ENCODE measurements at regions not wholly inside any gene's neighbourhood (a gene's known extent, or its start where the extent isn't known, plus 50 kb on each side); places are given as distances from the start of the nearest gene placed in this dataset.

DNA sequence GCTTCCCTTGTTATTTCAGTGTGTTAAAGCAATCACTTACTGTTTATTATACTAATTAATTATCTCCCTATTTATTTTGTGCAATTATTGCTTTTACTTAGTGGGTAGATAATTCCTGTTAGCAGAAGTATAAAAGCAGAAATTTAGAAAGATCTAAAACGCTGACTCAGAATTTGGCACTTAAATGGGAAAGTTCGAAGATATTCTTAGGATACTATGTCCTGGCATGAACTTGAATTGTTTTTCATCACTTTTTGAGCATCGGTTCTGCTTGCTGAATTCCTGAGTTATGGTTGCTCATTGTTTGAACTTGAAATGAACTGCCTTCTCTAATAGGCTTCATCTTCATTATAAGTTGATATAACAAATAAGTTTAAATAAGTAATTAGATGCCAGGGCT is 325.4 kb downstream of the JRKL start:
- no peaks in the 10 kb centered on the region for H3K27me3 ChIP-seq (replicated peaks in 1 of 4; ENCODE audit: control extremely low read depth in 1 of 4, control insufficient read depth in 3 of 4, insufficient read depth in 4 of 4, low read length in 3 of 4)
- ATAC-seq (ENCODE audit: low read depth) (no peak), DNase-seq (no peak)
- no peak overlapping the region for H2AFZ ChIP-seq (ENCODE audit: insufficient read depth, low read depth, low read length, poor library complexity, severe bottlenecking)
- intact Hi-C loops (cut with micrococcal nuclease), result no loop called here
- peaks cover 0 to 1% (median 0%) of the 10 kb centered on the region in 3 donors for H3K9me3 ChIP-seq (ENCODE audit: control extremely low read depth in 1 of 3, control insufficient read depth in 2 of 3, insufficient read depth in 1 of 3, low read length in 2 of 3)
- H3K36me3 ChIP-seq (replicated peaks in 1 of 2; ENCODE audit: control extremely low read depth in 1 of 2, control insufficient read depth in 1 of 2, extremely low read depth in 1 of 2, insufficient read depth in 2 of 2, low read length in 1 of 2), result no peaks in the 10 kb centered on the region
- H3K4me1 ChIP-seq (ENCODE audit: control insufficient read depth in 2 of 2, insufficient read depth in 2 of 2, low read length in 2 of 2), result no peaks in the 10 kb centered on the region
- H3K27ac Mint-ChIP-seq, result no peak overlapping the region
- H3K4me2 ChIP-seq (replicated peaks; ENCODE audit: low read depth, low read length, poor library complexity, severe bottlenecking), result no peak overlapping the region
- no peaks in the 10 kb centered on the region for H4K20me1 ChIP-seq (ENCODE audit: control insufficient read depth, insufficient read depth, low read length, poor library complexity, severe bottlenecking)
- no peak overlapping the region for H3K4me3 ChIP-seq (ENCODE audit: control extremely low read depth in 1 of 5, extremely low read depth in 1 of 5, insufficient read depth in 1 of 5, low read depth in 2 of 5, low read length in 4 of 5)
- TF ChIP-seq, protein P1, sequence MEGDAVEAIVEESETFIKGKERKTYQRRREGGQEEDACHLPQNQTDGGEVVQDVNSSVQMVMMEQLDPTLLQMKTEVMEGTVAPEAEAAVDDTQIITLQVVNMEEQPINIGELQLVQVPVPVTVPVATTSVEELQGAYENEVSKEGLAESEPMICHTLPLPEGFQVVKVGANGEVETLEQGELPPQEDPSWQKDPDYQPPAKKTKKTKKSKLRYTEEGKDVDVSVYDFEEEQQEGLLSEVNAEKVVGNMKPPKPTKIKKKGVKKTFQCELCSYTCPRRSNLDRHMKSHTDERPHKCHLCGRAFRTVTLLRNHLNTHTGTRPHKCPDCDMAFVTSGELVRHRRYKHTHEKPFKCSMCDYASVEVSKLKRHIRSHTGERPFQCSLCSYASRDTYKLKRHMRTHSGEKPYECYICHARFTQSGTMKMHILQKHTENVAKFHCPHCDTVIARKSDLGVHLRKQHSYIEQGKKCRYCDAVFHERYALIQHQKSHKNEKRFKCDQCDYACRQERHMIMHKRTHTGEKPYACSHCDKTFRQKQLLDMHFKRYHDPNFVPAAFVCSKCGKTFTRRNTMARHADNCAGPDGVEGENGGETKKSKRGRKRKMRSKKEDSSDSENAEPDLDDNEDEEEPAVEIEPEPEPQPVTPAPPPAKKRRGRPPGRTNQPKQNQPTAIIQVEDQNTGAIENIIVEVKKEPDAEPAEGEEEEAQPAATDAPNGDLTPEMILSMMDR (IDR thresholded peaks at IDR 0.05), result no peak
- TF ChIP-seq EZH2 (IDR thresholded peaks at IDR 0.05; ENCODE audit: borderline replicate concordance, insufficient read depth, low read depth, low read length, poor library complexity, severe bottlenecking), result no peak
- H3K4me1 Mint-ChIP-seq, result no peaks in the 10 kb centered on the region
- no peaks in the 10 kb centered on the region for H3K79me2 ChIP-seq (ENCODE audit: control insufficient read depth, insufficient read depth, low read length)
- ChIA-PET CTCF (no interaction called here), POLR2A (no interaction called here)
- H3K9ac ChIP-seq (ENCODE audit: low read length), result no peak overlapping the region
- H3K27ac ChIP-seq (ENCODE audit: low read length in 2 of 2), result no peak overlapping the region
- WGBS (ENCODE audit: insufficient coverage), result 59% methylated on average over 2 of the region's 3 CpGs
- H3K4me3 Mint-ChIP-seq, result no peak overlapping the region
- no peaks in the 10 kb centered on the region for H3K27me3 Mint-ChIP-seq
- H3K9me3 Mint-ChIP-seq (ENCODE audit: insufficient read depth), result peaks cover 2% of the 10 kb centered on the region

- Histone ChIP-seq H3K9ac (ENCODE audit: low read length) (no peak overlapping the region), H3K27me3 (replicated peaks in 1 of 4; ENCODE audit: control extremely low read depth in 1 of 4, control insufficient read depth in 3 of 4, insufficient read depth in 4 of 4, low read length in 3 of 4) (no peaks in the 10 kb centered on the region), H4K20me1 (ENCODE audit: control insufficient read depth, insufficient read depth, low read length, poor library complexity, severe bottlenecking) (no peaks in the 10 kb centered on the region), H3K4me3 (ENCODE audit: control extremely low read depth in 1 of 5, extremely low read depth in 1 of 5, insufficient read depth in 1 of 5, low read depth in 2 of 5, low read length in 4 of 5) (no peak overlapping the region), H3K4me1 (ENCODE audit: control insufficient read depth in 2 of 2, insufficient read depth in 2 of 2, low read length in 2 of 2) (no peaks in the 10 kb centered on the region), H3K9me3 (ENCODE audit: control extremely low read depth in 1 of 3, control insufficient read depth in 2 of 3, insufficient read depth in 1 of 3, low read length in 2 of 3) (peaks cover 0 to 12% (median 0%) of the 10 kb centered on the region in 3 donors), H3K79me2 (ENCODE audit: control insufficient read depth, insufficient read depth, low read length) (no peaks in the 10 kb centered on the region), H3K4me2 (replicated peaks; ENCODE audit: low read depth, low read length, poor library complexity, severe bottlenecking) (no peak overlapping the region), H3K36me3 (replicated peaks in 1 of 2; ENCODE audit: control extremely low read depth in 1 of 2, control insufficient read depth in 1 of 2, extremely low read depth in 1 of 2, insufficient read depth in 2 of 2, low read length in 1 of 2) (no peaks in the 10 kb centered on the region), H3K27ac (ENCODE audit: low read length in 2 of 2) (no peak overlapping the region), H2AFZ (ENCODE audit: insufficient read depth, low read depth, low read length, poor library complexity, severe bottlenecking) (no peak overlapping the region)
- intact Hi-C loops (cut with micrococcal nuclease), result no loop called here
- Mint-ChIP-seq H3K4me1 (no peaks in the 10 kb centered on the region), H3K9me3 (ENCODE audit: insufficient read depth) (no peaks in the 10 kb centered on the region), H3K27ac (no peak overlapping the region), H3K4me3 (no peak overlapping the region), H3K27me3 (no peaks in the 10 kb centered on the region)
- no CpG with 5 or more reads among the region's 1 CpG for WGBS (ENCODE audit: insufficient coverage)
- POLR2A ChIA-PET, result no interaction called here
- ATAC-seq (ENCODE audit: low read depth) (no peak), DNase-seq (no peak)
- TF ChIP-seq EZH2 (IDR thresholded peaks at IDR 0.05; ENCODE audit: borderline replicate concordance, insufficient read depth, low read depth, low read length, poor library complexity, severe bottlenecking), result no peak
- TF ChIP-seq, protein P1 (IDR thresholded peaks at IDR 0.05), result no peak
- CTCF ChIA-PET, result no interaction called here
Observed at GRCh38 chr11:96736601-96737000, 346.8 kb downstream of the JRKL start.
